Brain microvascular endothelial cell (primary cell): ENCODE measurements at regions not wholly inside any gene's neighbourhood (a gene's known extent, or its start where the extent isn't known, plus 50 kb on each side); places are given as distances from the start of the nearest gene placed in this dataset.
"Not testable (repeated sequence)": the region's sequence is repeated elsewhere in the genome, so short reads cannot be mapped to it uniquely, and the experiment has no call there.

ENCODE experiments used
- DNase-seq: peaks from one replicate; pipeline ENCODE4 v3.0.0-alpha.2; 2020
- H3K27ac ChIP-seq: fragments of 250-450 bp; sonication (Bioruptor Pico); 2 replicates; pipeline ENCODE4 v1.5.1; 2020; ENCODE audit warnings: mild to moderate bottlenecking, moderate library complexity
- H3K27me3 ChIP-seq: fragments of 250-450 bp; sonication (Bioruptor Pico); replicated peaks from 2 replicates; pipeline ENCODE4 v1.5.1; 2020; ENCODE audit warnings: mild to moderate bottlenecking
- H3K36me3 ChIP-seq: fragments of 250-450 bp; sonication (Bioruptor Pico); replicated peaks from 2 replicates; pipeline ENCODE4 v1.5.1; 2020; ENCODE audit warnings: mild to moderate bottlenecking
- H3K4me3 ChIP-seq: 2 replicates; pipeline ENCODE4 v1.5.1; 2011; ENCODE audit warnings: low read depth, mild to moderate bottlenecking, control low read depth, low read length, moderate library complexity
- in situ Hi-C: cut with HindIII; loops from 2 replicates; pipeline ENCODE4 v1.10.0; 2017; ENCODE audit warnings: low sequenced_read_pairs, low pct_ligation_motif_present

GRCh38 chr21:7743940-7744339 is 2777.4 kb upstream of the TPTE start:
- H3K27me3 ChIP-seq, H3K4me3 ChIP-seq, H3K36me3 ChIP-seq, in situ Hi-C loops, H3K27ac ChIP-seq, DNase-seq: not testable (repeated sequence)

- H3K4me3 ChIP-seq, DNase-seq, in situ Hi-C loops, H3K36me3 ChIP-seq, H3K27me3 ChIP-seq, H3K27ac ChIP-seq: not testable (repeated sequence)
Observed at GRCh38 chr21:7744406-7745099, 2776.8 kb upstream of the TPTE start.

GRCh38 chr21:7745100-7745450 is 2776.3 kb upstream of the TPTE start:
- H3K27me3 ChIP-seq, in situ Hi-C loops, H3K36me3 ChIP-seq, H3K27ac ChIP-seq, H3K4me3 ChIP-seq, DNase-seq: not testable (repeated sequence)

- H3K36me3 ChIP-seq, H3K4me3 ChIP-seq, H3K27ac ChIP-seq, DNase-seq, H3K27me3 ChIP-seq, in situ Hi-C loops: not testable (repeated sequence)
Observed at GRCh38 chr21:7747964-7748363, 2773.4 kb upstream of the TPTE start.

- in situ Hi-C loops, H3K4me3 ChIP-seq, DNase-seq, H3K36me3 ChIP-seq, H3K27ac ChIP-seq, H3K27me3 ChIP-seq: not testable (repeated sequence)
Observed at GRCh38 chr21:7752611-7753010, 2768.8 kb upstream of the TPTE start.

GRCh38 chr21:7753380-7753877 is 2768.0 kb upstream of the TPTE start:
- DNase-seq, H3K27me3 ChIP-seq, H3K27ac ChIP-seq, H3K4me3 ChIP-seq, H3K36me3 ChIP-seq, in situ Hi-C loops: not testable (repeated sequence)

- DNase-seq, in situ Hi-C loops, H3K27ac ChIP-seq, H3K27me3 ChIP-seq, H3K4me3 ChIP-seq, H3K36me3 ChIP-seq: not testable (repeated sequence)
Observed at GRCh38 chr21:7769985-7770384, 2751.4 kb upstream of the TPTE start.

GRCh38 chr21:7774219-7774618 is 2747.2 kb upstream of the TPTE start:
- DNase-seq, H3K36me3 ChIP-seq, H3K27ac ChIP-seq, H3K4me3 ChIP-seq, H3K27me3 ChIP-seq, in situ Hi-C loops: not testable (repeated sequence)

GRCh38 chr21:7775327-7775984 is 2745.9 kb upstream of the TPTE start:
- H3K27me3 ChIP-seq, in situ Hi-C loops, H3K4me3 ChIP-seq, DNase-seq, H3K27ac ChIP-seq, H3K36me3 ChIP-seq: not testable (repeated sequence)

- DNase-seq, H3K27ac ChIP-seq, in situ Hi-C loops, H3K36me3 ChIP-seq, H3K4me3 ChIP-seq, H3K27me3 ChIP-seq: not testable (repeated sequence)
Observed at GRCh38 chr21:7776035-7776434, 2745.3 kb upstream of the TPTE start.

GRCh38 chr21:7776622-7777021 is 2744.8 kb upstream of the TPTE start:
- H3K27me3 ChIP-seq, H3K27ac ChIP-seq, DNase-seq, H3K4me3 ChIP-seq, in situ Hi-C loops, H3K36me3 ChIP-seq: not testable (repeated sequence)

- in situ Hi-C loops = not testable (repeated sequence)
Observed at GRCh38 chr21:7777289-7777688, 2744.1 kb upstream of the TPTE start.

GRCh38 chr21:7787427-7788078 is 2733.8 kb upstream of the TPTE start:
- H3K27me3 ChIP-seq, H3K4me3 ChIP-seq, in situ Hi-C loops, H3K27ac ChIP-seq, DNase-seq, H3K36me3 ChIP-seq: not testable (repeated sequence)

More at GRCh38 chr21:7777289-7777688, 2744.1 kb upstream of the TPTE start:
- H3K36me3 ChIP-seq, H3K27ac ChIP-seq, DNase-seq, H3K27me3 ChIP-seq, H3K4me3 ChIP-seq: not testable (repeated sequence)

- H3K27ac ChIP-seq, DNase-seq, H3K4me3 ChIP-seq, H3K27me3 ChIP-seq, in situ Hi-C loops, H3K36me3 ChIP-seq: not testable (repeated sequence)
Observed at GRCh38 chr21:7793797-7794196, 2727.6 kb upstream of the TPTE start.
